HCT116 (cell line): ENCODE measurements at regions not wholly inside any gene's neighbourhood (a gene's known extent, or its start where the extent isn't known, plus 50 kb on each side); places are given as distances from the start of the nearest gene placed in this dataset.

Source experiments
- ATAC-seq: fragments of 200-7000 bp; cut with Tn5 transposase; 2 replicates; pipeline ENCODE4 v1.9.1; 2020; ENCODE audit warnings: mild to moderate bottlenecking, moderate library complexity
- BruUV-seq: library from RNA; stranded (reverse); fragments of 400-500 nt; replicated peaks from 2 replicates; lab custom pipeline; 2021; lab: Mats Ljungman, UMichigan
- CTCF ChIA-PET: fragments of 300-600 bp; sonication (Branson Sonifier 250); formaldehyde crosslinking; loops from one replicate; lab custom pipeline; 2021; ENCODE audit warnings: antibody characterized with exemption; lab: Charles Lee
- POLR2A ChIA-PET: fragments of 300-600, 350-600 bp; sonication (Branson Sonifier 250); formaldehyde crosslinking; loops from one replicate; lab custom pipeline; 2021; ENCODE audit warnings: antibody characterized with exemption; lab: Charles Lee
- RAD21 ChIA-PET, 2 experiments: fragments of 300-600 bp; sonication (Branson Sonifier 250); formaldehyde crosslinking; loops; one replicate each; lab custom pipeline; 2023; ENCODE audit warnings: low total read pairs in 2 of 2; ENCODE audit not compliant: uncharacterized antibody in 2 of 2, unreplicated experiment in 2 of 2, low non-redundant PET in 1 of 2; lab: Charles Lee
- DNase-seq: peaks from one replicate; pipeline ENCODE4 v3.0.0-alpha.2; 2010; ENCODE audit warnings: low read depth, low spot score
- H2AFZ ChIP-seq: fragments of 200-600 bp; shearing (Covaris generic), sonication (generic); 2 replicates; pipeline ENCODE4 v1.6.1; 2017; ENCODE audit warnings: low read depth, mixed run types, mixed read lengths, antibody characterized with exemption, low read length; ENCODE audit not compliant: poor library complexity, severe bottlenecking
- H3K27ac ChIP-seq: 2 replicates; pipeline ENCODE4 v1.5.1; 2012; ENCODE audit warnings: low read depth, low read length
- H3K27me3 ChIP-seq: fragments of 200-600 bp; sonication (generic); 2 replicates; pipeline ENCODE4 v1.6.1; 2016; ENCODE audit warnings: mixed run types, low read length, mixed read lengths; ENCODE audit not compliant: insufficient read depth
- H3K36me3 ChIP-seq, 2 experiments: fragments of 200-500 bp in 1 of 2; fragments of 200-600 bp in 1 of 2; sonication (Bioruptor generic) in 1 of 2; sonication (generic) in 1 of 2; 2 replicates each; pipeline versions ENCODE4 v1.5.1 to v1.6.1; 2014 to 2016; ENCODE audit warnings: low read length in 2 of 2, inconsistent platforms in 1 of 2, mixed read lengths in 1 of 2, mixed run types in 1 of 2; ENCODE audit not compliant: insufficient read depth in 2 of 2, control insufficient read depth in 1 of 2
- H3K4me1 ChIP-seq, 2 experiments: fragments of 200-600 bp in 1 of 2; sonication (generic) in 1 of 2; 2 replicates each; pipeline versions ENCODE4 v1.5.1 to v1.6.1; 2012 to 2017; ENCODE audit warnings: low read length in 2 of 2, inconsistent platforms in 1 of 2, mild to moderate bottlenecking in 1 of 2, mixed read lengths in 1 of 2, mixed run types in 1 of 2, moderate library complexity in 1 of 2; ENCODE audit not compliant: insufficient read depth in 2 of 2, control insufficient read depth in 1 of 2
- H3K4me2 ChIP-seq: fragments of 200-600 bp; sonication (generic); 2 replicates; pipeline ENCODE4 v1.6.1; 2017; ENCODE audit warnings: mixed run types, low read length, mixed read lengths
- H3K4me3 ChIP-seq, 2 experiments: fragments of 200-600 bp in 1 of 2; sonication (generic) in 1 of 2; replicated peaks in 1 of 2; 2 replicates each; pipeline ENCODE4 v1.5.1; 2011 to 2016; ENCODE audit warnings: low read length in 2 of 2, control low read depth in 1 of 2, low read depth in 1 of 2, mild to moderate bottlenecking in 1 of 2, mixed read lengths in 1 of 2, mixed run types in 1 of 2
- H3K79me2 ChIP-seq: fragments of 200-600 bp; sonication (generic); 2 replicates; pipeline ENCODE4 v1.6.1; 2017; ENCODE audit warnings: mild to moderate bottlenecking, mixed run types, low read length, moderate library complexity, mixed read lengths; ENCODE audit not compliant: insufficient read depth
- H3K9ac ChIP-seq: fragments of 200-600 bp; sonication (generic); 2 replicates; pipeline ENCODE4 v1.6.1; 2016; ENCODE audit warnings: low read length, mixed read lengths
- H3K9me2 ChIP-seq: fragments of 200-600 bp; sonication (generic), shearing (Covaris generic); 2 replicates; pipeline ENCODE4 v1.6.1; 2017; ENCODE audit warnings: mixed run types, mild to moderate bottlenecking, moderate library complexity; ENCODE audit not compliant: insufficient read depth
- H3K9me3 ChIP-seq, 2 experiments: fragments of 200-500 bp in 1 of 2; fragments of 200-600 bp in 1 of 2; sonication (Bioruptor generic) in 1 of 2; sonication (generic) in 1 of 2; 2 replicates each; pipeline ENCODE4 v1.6.1; 2014 to 2017; ENCODE audit warnings: low read length in 2 of 2, mixed read lengths in 2 of 2, inconsistent platforms in 1 of 2, low read depth in 1 of 2, mild to moderate bottlenecking in 1 of 2, mixed run types in 1 of 2, moderate library complexity in 1 of 2; ENCODE audit not compliant: control insufficient read depth in 1 of 2, insufficient read depth in 1 of 2
- H4K20me1 ChIP-seq: fragments of 200-600 bp; sonication (generic), shearing (Covaris generic); 2 replicates; pipeline ENCODE4 v1.6.1; 2017; ENCODE audit warnings: mixed run types, mild to moderate bottlenecking, moderate library complexity; ENCODE audit not compliant: insufficient read depth
- CEBPB ChIP-seq: IDR thresholded peaks from 2 replicates; pipeline ENCODE4 v1.6.1; 2012; ENCODE audit warnings: low read depth
- EGR1 ChIP-seq: IDR thresholded peaks from 2 replicates; pipeline ENCODE4 v1.6.1; 2012; ENCODE audit warnings: low read depth
- EZH2 ChIP-seq: fragments of 200-600 bp; sonication (generic); IDR thresholded peaks from 2 replicates; pipeline ENCODE4 v1.6.1; 2017; ENCODE audit warnings: antibody characterized with exemption, mixed run types
- FOSL1 ChIP-seq: IDR thresholded peaks from 2 replicates; pipeline ENCODE4 v1.6.1; 2012; ENCODE audit warnings: low read depth
- JUND ChIP-seq: IDR thresholded peaks from 2 replicates; pipeline ENCODE4 v1.6.1; 2012
- POLR2A ChIP-seq: IDR thresholded peaks from 2 replicates; pipeline ENCODE4 v1.7.0; 2011; ENCODE audit warnings: borderline replicate concordance; ENCODE audit not compliant: insufficient read depth, insufficient read length; ENCODE audit errors: extremely low read depth
- POLR2AphosphoS5 ChIP-seq: IDR thresholded peaks from 2 replicates; pipeline ENCODE4 v1.6.1; 2011; ENCODE audit warnings: mild to moderate bottlenecking, low read depth, low read length, moderate library complexity
- REST ChIP-seq: IDR thresholded peaks from 2 replicates; pipeline ENCODE4 v1.6.1; 2012; ENCODE audit warnings: low read depth
- SIN3A ChIP-seq: IDR thresholded peaks from 2 replicates; pipeline ENCODE4 v1.6.1; 2012; ENCODE audit warnings: low read depth
- TCF7L2 ChIP-seq: IDR thresholded peaks from 2 replicates; pipeline ENCODE4 v1.7.0; 2011; ENCODE audit warnings: borderline replicate concordance, inconsistent platforms; ENCODE audit not compliant: insufficient read depth, insufficient read length; ENCODE audit errors: extremely low read depth
- YY1 ChIP-seq: IDR thresholded peaks from 2 replicates; pipeline ENCODE4 v1.6.1; 2011; ENCODE audit warnings: low read length, low read depth, moderate library complexity, mild to moderate bottlenecking; ENCODE audit not compliant: insufficient replicate concordance; ENCODE audit errors: extremely low read depth
- ZBTB33 ChIP-seq: IDR thresholded peaks from 2 replicates; pipeline ENCODE4 v1.6.1; 2011; ENCODE audit warnings: mild to moderate bottlenecking, low read length, moderate library complexity; ENCODE audit not compliant: insufficient replicate concordance; ENCODE audit errors: extremely low read depth
- ZFX ChIP-seq: fragments of 450-650 bp; IDR thresholded peaks from 2 replicates; pipeline ENCODE4 v1.6.1; 2017
- ZNF274 ChIP-seq: fragments of 200-500 bp; sonication (Bioruptor generic); IDR thresholded peaks from 2 replicates; pipeline ENCODE4 v1.6.1; 2014; ENCODE audit warnings: mild to moderate bottlenecking, low read depth, low read length, inconsistent platforms
- intact Hi-C: fragments of 100-400 bp; cut with micrococcal nuclease; formaldehyde crosslinking; loops from 2 replicates; pipeline ENCODE4 v1.10.0; 2022

- Histone ChIP-seq H3K27ac (no peak overlapping the region), H3K4me3 (no peak overlapping the region), H3K27me3 (no peaks in the 10 kb centered on the region), H3K9me3 (no peaks in the 10 kb centered on the region), H3K9me2 (no peaks in the 10 kb centered on the region), H3K9ac (no peak overlapping the region), H3K36me3 (no peaks in the 10 kb centered on the region), H4K20me1 (no peaks in the 10 kb centered on the region), H3K4me2 (no peak overlapping the region), H3K4me1 (no peaks in the 10 kb centered on the region), H3K79me2 (no peaks in the 10 kb centered on the region), H2AFZ (no peak overlapping the region)
- DNase-seq (no peak), ATAC-seq (no peak)
- intact Hi-C loops = no loop called here
- TF ChIP-seq SIN3A (no peak), ZNF274 (no peak)
- BruUV-seq = no TSS peak
- CTCF ChIA-PET = no interaction called here
- POLR2A ChIA-PET = no interaction called here
- RAD21 ChIA-PET = no interaction called here
These were observed 70.3 kb upstream of the MBNL3 start for GRCh38 chrX:132559101-132559500.

- ATAC-seq = no peak
- Histone ChIP-seq H4K20me1 (no peaks in the 10 kb centered on the region), H3K9ac (no peak overlapping the region), H3K79me2 (no peaks in the 10 kb centered on the region), H2AFZ (no peak overlapping the region), H3K9me2 (no peaks in the 10 kb centered on the region), H3K9me3 (no peaks in the 10 kb centered on the region), H3K4me1 (no peaks in the 10 kb centered on the region), H3K4me2 (no peak overlapping the region), H3K27ac (no peak overlapping the region), H3K27me3 (no peaks in the 10 kb centered on the region), H3K36me3 (no peaks in the 10 kb centered on the region), H3K4me3 (no peak overlapping the region)
- ChIA-PET POLR2A (no interaction called here), RAD21 (no interaction called here), CTCF (no interaction called here)
- no peak for DNase-seq
- no peak for TF ChIP-seq POLR2A
- no peak for TF ChIP-seq YY1
- no peak for TF ChIP-seq EZH2
- TF ChIP-seq POLR2AphosphoS5 = no peak
- no peak for TF ChIP-seq TCF7L2
- TF ChIP-seq ZFX = no peak
- no peak for TF ChIP-seq ZNF274
- TF ChIP-seq EGR1 = no peak
- TF ChIP-seq FOSL1 = no peak
- no peak for TF ChIP-seq ZBTB33
- no peak for TF ChIP-seq REST
- no peak for TF ChIP-seq CEBPB
- TF ChIP-seq JUND = no peak
- intact Hi-C loops = no loop called here
- no TSS peak for BruUV-seq
These were observed 50.8 kb upstream of the MBNL3 start for GRCh38 chrX:132539611-132540010.
